ENCODE measurements at regions not wholly inside any gene's neighbourhood (a gene's known extent, or its start where the extent isn't known, plus 50 kb on each side); places are given as distances from the start of the nearest gene placed in this dataset.

DNA sequence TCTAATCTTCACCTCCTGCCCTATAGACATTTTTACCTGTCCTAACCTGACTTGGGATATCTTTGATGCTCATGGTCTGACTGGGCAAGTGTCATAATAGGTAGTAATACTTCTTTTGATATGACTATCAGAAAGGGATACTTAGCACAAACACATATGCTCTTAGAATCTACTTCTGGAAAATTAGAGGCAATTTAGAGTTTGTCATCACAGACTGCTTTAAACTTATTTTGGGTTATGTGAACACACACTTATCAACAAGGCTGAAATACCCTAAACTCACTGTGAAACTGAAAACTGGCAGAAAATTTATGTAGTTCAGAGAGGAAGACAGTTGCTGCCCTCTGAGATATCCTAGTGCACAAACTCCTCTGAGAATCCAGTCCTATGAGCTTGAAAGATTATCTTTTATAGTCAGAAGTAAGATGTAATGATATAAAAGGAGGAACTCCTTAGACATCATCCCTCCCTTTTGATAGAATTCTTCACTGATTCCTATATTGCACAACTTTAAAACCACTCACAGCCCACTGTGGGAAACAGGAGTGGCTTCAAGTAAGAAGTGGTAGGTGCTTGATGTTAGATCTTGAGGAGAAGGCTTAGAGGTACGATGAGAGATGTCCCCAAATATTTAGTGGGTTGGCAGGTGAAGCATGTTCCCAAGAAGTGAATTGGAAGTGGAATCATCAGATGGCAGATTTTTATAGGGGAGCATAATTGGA is 273.3 kb downstream of the MAN2A1 start:
- Mint-ChIP-seq H3K4me1 (peaks cover 27% of the 10 kb centered on the region), H3K36me3 (ENCODE audit: low read depth) (no peaks in the 10 kb centered on the region), H3K9me3 (ENCODE audit: low read depth) (no peaks in the 10 kb centered on the region), H3K27me3 (no peaks in the 10 kb centered on the region), H3K27ac (no peak overlapping the region), H3K4me3 (no peak overlapping the region)
- ATAC-seq = peak; percentile 70
- DNase-seq = no peak
- CTCF ChIA-PET = no interaction called here
- POLR2A ChIA-PET = no interaction called here
- intact Hi-C loops (cut with DNase I, micrococcal nuclease) = no loop called here

DNA sequence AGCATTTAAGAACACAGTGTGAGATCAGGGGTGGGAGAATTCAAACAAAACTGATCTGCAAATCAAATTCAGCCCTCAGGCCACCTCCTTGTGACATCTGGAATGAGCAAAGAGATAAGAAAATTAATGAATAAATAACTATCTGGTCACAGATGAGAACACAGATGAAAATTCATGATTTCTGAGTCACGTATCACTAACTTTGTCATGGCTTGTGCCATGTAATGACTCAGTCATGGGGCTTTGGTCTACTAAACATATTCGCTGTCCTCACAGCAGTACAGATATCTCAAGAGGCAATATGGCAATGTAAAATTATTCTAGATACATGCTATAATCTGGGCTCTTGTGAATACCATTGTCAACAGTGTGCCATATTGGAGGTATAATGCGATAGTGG is 274.4 kb downstream of the MAN2A1 start:
- POLR2A ChIA-PET = no interaction called here
- intact Hi-C loops (cut with DNase I, micrococcal nuclease) = no loop called here
- H3K4me3 Mint-ChIP-seq = no peak overlapping the region

DNA sequence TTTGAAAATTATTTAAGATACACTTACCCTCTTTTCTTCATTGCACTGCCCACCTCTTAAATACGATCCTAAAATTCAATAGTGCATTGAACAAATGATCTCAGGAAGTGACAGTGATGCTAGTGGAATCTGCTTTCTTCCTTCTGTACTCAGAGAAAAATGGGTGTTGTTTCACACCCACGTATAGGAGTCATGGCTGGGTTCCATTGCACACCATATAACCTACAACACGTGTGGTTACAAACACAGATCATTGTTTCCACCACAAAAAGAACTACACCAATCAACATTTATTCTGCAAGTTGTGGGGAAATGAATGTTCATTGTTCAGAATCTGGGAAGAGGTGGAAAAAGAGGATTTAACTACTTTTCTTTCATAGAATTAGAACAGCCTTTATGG is 275.9 kb downstream of the MAN2A1 start:
- POLR2A ChIA-PET = no interaction called here
- DNase-seq (peak; percentile 20), ATAC-seq (peak; percentile 64)
- CTCF ChIA-PET = no interaction called here
- Mint-ChIP-seq H3K27ac (no peak overlapping the region), H3K9me3 (ENCODE audit: low read depth) (no peaks in the 10 kb centered on the region), H3K4me3 (no peak overlapping the region), H3K27me3 (no peaks in the 10 kb centered on the region), H3K36me3 (ENCODE audit: low read depth) (no peaks in the 10 kb centered on the region), H3K4me1 (peaks cover 23% of the 10 kb centered on the region)
- intact Hi-C loops (cut with DNase I, micrococcal nuclease) = no loop called here

More for the DNA sequence above, 274.4 kb downstream of the MAN2A1 start:
- ATAC-seq (peak; percentile 45), DNase-seq (no peak)
- H3K36me3 Mint-ChIP-seq (ENCODE audit: low read depth) = no peaks in the 10 kb centered on the region
- peaks cover 24% of the 10 kb centered on the region for H3K4me1 Mint-ChIP-seq
- no peak overlapping the region for H3K27ac Mint-ChIP-seq
- CTCF ChIA-PET = no interaction called here
- no peaks in the 10 kb centered on the region for H3K9me3 Mint-ChIP-seq (ENCODE audit: low read depth)
- no peaks in the 10 kb centered on the region for H3K27me3 Mint-ChIP-seq

DNA sequence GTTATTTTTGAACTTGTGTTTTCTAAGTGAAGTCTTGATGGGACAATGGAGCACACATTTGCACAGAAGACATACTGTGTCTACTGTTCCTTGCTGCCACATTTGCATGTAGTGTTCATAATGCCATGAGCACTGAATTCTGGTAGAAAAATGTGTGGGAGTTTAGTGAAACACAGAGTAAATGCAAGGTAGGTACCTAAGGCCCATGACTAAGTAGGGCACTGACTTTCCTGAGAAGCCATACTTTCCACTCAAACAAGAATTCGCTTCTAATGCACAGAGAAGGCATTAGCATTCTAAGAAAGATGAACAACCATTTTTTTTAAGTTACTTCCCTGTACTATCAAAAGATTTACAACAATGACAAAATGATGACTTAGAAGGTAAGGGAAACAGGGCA is 282.2 kb downstream of the MAN2A1 start:
- no peak overlapping the region for H3K27ac Mint-ChIP-seq
- intact Hi-C loops (cut with DNase I, micrococcal nuclease) = no loop called here
- ATAC-seq (peak; percentile 86), DNase-seq (no peak)
- no peaks in the 10 kb centered on the region for H3K36me3 Mint-ChIP-seq (ENCODE audit: low read depth)
- POLR2A ChIA-PET = no interaction called here
- peaks cover 13% of the 10 kb centered on the region for H3K4me1 Mint-ChIP-seq
- H3K27me3 Mint-ChIP-seq = no peaks in the 10 kb centered on the region
- H3K4me3 Mint-ChIP-seq = no peak overlapping the region
- CTCF ChIA-PET = interaction anchor here (0.7 kb wide), 1 partner anchor 66 kb away, joined by 4 read pairs; no protein-coding TSS in a partner anchor
- no peaks in the 10 kb centered on the region for H3K9me3 Mint-ChIP-seq (ENCODE audit: low read depth)

DNA sequence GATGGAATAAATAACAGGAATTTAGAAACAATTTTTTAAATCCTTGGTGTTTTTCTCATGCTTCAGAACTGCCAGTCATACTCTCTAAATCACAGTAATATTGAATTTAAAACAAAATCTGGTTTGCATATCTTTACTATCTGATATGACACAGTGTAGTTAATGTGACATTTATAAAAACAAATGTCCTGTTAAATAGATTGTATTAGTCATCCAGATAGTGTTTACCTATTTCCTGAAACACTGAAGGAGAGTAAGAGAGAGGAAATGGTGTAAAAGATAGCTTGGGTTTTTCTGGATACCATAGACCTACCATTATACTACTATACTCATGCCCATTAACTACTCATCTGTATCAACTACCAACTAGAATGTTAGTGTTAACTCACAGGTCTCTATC is 292.3 kb downstream of the MAN2A1 start:
- Mint-ChIP-seq H3K4me3 (no peak overlapping the region), H3K36me3 (ENCODE audit: low read depth) (no peaks in the 10 kb centered on the region), H3K9me3 (ENCODE audit: low read depth) (no peaks in the 10 kb centered on the region), H3K27me3 (no peaks in the 10 kb centered on the region), H3K27ac (no peak overlapping the region), H3K4me1 (no peaks in the 10 kb centered on the region)
- POLR2A ChIA-PET = no interaction called here
- CTCF ChIA-PET = no interaction called here
- ATAC-seq (no peak), DNase-seq (no peak)
- intact Hi-C loops (cut with DNase I, micrococcal nuclease) = no loop called here

DNA sequence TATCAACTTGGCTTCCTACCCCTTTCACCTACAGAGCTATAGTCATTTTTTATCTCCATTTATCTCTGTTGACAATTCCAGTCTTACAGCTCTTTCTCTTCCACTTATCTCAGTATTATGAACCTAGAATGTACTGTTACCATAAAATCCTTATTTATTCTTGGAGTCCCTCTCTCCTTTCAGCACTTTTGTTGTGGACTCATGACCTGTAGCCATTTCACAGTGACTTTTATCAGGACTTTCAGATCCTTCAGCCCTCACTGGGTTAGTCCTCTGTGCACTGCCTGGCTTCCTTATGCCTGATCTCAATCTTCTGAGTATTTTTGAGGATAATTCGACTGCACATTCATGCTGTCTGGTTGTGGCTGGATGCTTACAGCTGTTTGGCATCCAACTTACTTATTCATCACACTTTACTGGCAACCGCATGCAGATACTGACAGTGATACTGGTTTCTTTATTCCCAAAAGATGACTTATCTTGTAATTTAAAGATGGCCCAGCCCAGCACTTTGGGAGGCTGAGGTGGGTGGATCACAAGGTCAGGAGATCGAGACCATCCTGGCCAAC is 293.3 kb downstream of the MAN2A1 start:
- H3K9me3 Mint-ChIP-seq (ENCODE audit: low read depth) = no peaks in the 10 kb centered on the region
- H3K36me3 Mint-ChIP-seq (ENCODE audit: low read depth) = no peaks in the 10 kb centered on the region
- ChIA-PET POLR2A (no interaction called here), CTCF (no interaction called here)
- no peak overlapping the region for H3K4me3 Mint-ChIP-seq
- H3K27ac Mint-ChIP-seq = no peak overlapping the region
- DNase-seq (no peak), ATAC-seq (no peak)
- no peaks in the 10 kb centered on the region for H3K27me3 Mint-ChIP-seq
- no peaks in the 10 kb centered on the region for H3K4me1 Mint-ChIP-seq
- intact Hi-C loops (cut with DNase I, micrococcal nuclease) = no loop called here

DNA sequence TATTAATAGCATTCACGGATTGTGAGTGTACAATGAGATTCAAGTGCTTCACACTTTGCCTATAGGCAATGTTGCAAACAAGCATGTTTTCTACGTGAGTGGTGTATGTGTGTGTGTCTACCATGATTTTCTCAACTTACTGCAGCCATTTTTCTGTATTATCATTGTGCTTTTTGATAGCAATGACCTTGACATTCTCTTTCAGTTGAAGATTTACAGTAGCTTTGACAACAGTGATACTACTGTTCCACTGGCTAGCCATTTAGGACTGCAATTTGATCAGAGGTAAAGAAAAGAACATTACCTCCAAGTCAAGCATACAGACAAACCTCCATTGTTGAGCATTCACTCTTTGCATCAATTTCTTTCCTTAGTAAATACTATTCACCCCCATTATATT is 297.0 kb downstream of the MAN2A1 start:
- H3K4me1 Mint-ChIP-seq = no peaks in the 10 kb centered on the region
- no peak overlapping the region for H3K4me3 Mint-ChIP-seq
- ChIA-PET POLR2A (no interaction called here), CTCF (no interaction called here)
- no peak overlapping the region for H3K27ac Mint-ChIP-seq
- ATAC-seq (no peak), DNase-seq (no peak)
- no peaks in the 10 kb centered on the region for H3K9me3 Mint-ChIP-seq (ENCODE audit: low read depth)
- H3K36me3 Mint-ChIP-seq (ENCODE audit: low read depth) = no peaks in the 10 kb centered on the region
- intact Hi-C loops (cut with DNase I, micrococcal nuclease) = no loop called here
- no peaks in the 10 kb centered on the region for H3K27me3 Mint-ChIP-seq

DNA sequence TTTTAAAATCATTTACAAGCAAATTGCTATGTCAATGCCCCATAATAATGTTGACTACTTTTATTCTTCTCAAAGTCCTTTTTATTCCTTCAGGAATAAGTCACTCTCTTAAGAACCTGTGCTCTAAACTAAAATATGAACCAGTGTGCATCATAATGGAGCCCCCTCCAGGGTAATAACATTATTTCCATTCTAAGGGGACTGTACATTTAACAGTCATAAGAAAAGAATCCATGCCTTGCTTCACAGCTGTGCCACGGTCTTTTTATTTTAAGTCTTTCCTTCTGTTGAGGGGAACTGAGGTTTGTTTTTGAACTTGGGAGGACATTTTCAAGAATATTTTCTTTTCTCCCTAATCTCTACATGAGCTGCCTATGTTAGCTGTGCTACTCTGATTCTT is 297.6 kb downstream of the MAN2A1 start:
- Mint-ChIP-seq H3K36me3 (ENCODE audit: low read depth) (no peaks in the 10 kb centered on the region), H3K9me3 (ENCODE audit: low read depth) (no peaks in the 10 kb centered on the region), H3K4me3 (no peak overlapping the region), H3K27ac (no peak overlapping the region), H3K27me3 (no peaks in the 10 kb centered on the region), H3K4me1 (no peaks in the 10 kb centered on the region)
- DNase-seq (no peak), ATAC-seq (no peak)
- intact Hi-C loops (cut with DNase I, micrococcal nuclease) = no loop called here
- CTCF ChIA-PET = interaction anchor here (0.6 kb wide), 1 partner anchor 288 kb away, joined by 3 read pairs; no protein-coding TSS in a partner anchor
- POLR2A ChIA-PET = no interaction called here

DNA sequence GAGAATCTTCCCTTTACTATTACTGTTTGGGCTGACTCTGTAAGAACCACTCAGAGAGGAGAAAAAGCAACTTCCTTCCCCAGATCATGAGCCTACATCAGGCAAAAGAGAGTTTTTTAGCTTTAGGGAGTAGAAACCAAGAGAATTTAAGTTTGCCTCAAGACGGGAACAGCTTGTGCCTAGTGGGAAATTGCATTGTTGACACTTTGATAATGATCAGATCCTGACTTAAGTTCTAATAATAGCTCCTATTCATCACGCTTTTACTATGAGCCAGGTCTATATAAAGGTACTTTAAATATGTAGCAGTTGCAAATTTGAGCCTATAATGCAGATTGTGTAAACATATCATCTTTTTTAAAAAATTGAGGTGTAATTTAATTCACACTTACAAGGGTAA is 298.2 kb downstream of the MAN2A1 start:
- H3K9me3 Mint-ChIP-seq (ENCODE audit: low read depth) = no peaks in the 10 kb centered on the region
- no peaks in the 10 kb centered on the region for H3K36me3 Mint-ChIP-seq (ENCODE audit: low read depth)
- no peaks in the 10 kb centered on the region for H3K27me3 Mint-ChIP-seq
- no peak for DNase-seq
- H3K4me3 Mint-ChIP-seq = no peak overlapping the region
- ChIA-PET POLR2A (no interaction called here), CTCF (interaction anchor here (0.6 kb wide), 1 partner anchor 288 kb away, joined by 3 read pairs; no protein-coding TSS in a partner anchor)
- H3K27ac Mint-ChIP-seq = no peak overlapping the region
- no peaks in the 10 kb centered on the region for H3K4me1 Mint-ChIP-seq
- intact Hi-C loops (cut with DNase I, micrococcal nuclease) = no loop called here
- no peak for ATAC-seq

DNA sequence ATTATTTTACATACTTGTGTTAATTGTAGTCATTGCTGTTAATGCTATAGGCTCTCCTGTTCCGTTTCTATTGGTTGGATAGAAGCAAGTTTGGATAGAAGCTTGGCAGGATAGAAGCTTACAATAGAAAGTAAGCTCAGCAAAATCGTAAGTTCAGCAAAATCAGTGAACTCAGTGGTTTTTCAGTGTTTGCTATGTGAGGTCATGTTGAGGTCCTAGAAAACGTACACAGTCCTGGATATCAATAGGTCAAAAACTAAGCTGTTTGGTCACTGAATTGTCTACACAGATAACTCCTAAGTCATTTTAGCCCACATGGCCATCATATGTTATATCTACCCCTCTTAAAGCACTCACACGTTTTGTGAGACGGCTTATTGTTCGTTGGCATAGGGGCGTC is 299.4 kb downstream of the MAN2A1 start:
- no peak overlapping the region for H3K27ac Mint-ChIP-seq

DNA sequence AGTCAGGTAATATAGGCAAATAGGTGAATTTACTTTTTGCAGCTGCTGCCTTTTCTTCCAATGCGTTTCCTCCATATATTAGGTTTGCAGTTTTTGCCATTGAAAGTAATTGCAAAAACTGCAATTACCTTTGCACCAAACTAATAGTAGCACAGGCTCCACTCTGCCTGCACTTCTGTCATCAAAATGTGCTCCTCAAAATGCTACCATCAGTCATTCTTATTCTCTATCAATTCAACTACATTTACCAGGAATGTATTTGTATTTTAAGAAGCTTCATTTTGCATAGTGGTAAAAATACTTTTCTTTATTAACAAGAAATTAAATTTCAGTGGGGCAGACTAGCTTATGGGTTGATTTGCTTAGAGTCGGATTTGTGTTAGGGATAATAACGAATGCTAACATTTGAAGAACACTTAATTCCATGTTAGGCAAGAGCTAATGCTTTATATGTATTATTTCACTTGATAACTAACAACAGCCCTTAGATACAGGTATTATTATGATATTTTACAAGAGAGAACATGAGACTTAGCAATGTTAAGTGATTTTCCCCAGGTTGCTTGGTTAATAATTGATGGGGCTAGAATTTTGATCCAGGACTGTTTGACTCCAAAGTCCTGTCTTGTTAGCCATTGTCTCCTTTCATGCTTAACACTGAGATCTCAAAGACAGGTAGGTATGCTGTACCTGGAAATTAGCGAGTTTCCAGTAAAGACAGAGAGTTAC is 300.4 kb downstream of the MAN2A1 start:
- no peaks in the 10 kb centered on the region for H3K9me3 Mint-ChIP-seq (ENCODE audit: low read depth)
- intact Hi-C loops (cut with DNase I, micrococcal nuclease) = no loop called here
- ChIA-PET CTCF (interaction anchor here (0.7 kb wide), 1 partner anchor 341 kb away, joined by 3 read pairs; no protein-coding TSS in a partner anchor), POLR2A (interaction anchor here (0.7 kb wide), 1 partner anchor 29 kb away, joined by 3 read pairs; no protein-coding TSS in a partner anchor)
- H3K27ac Mint-ChIP-seq = no peak overlapping the region
- no peaks in the 10 kb centered on the region for H3K27me3 Mint-ChIP-seq
- DNase-seq (no peak), ATAC-seq (no peak)
- no peak overlapping the region for H3K4me3 Mint-ChIP-seq
- H3K36me3 Mint-ChIP-seq (ENCODE audit: low read depth) = no peaks in the 10 kb centered on the region
- no peaks in the 10 kb centered on the region for H3K4me1 Mint-ChIP-seq

More for the DNA sequence above, 299.4 kb downstream of the MAN2A1 start:
- Mint-ChIP-seq H3K4me1 (no peaks in the 10 kb centered on the region), H3K4me3 (no peak overlapping the region), H3K36me3 (ENCODE audit: low read depth) (no peaks in the 10 kb centered on the region), H3K27me3 (no peaks in the 10 kb centered on the region), H3K9me3 (ENCODE audit: low read depth) (no peaks in the 10 kb centered on the region)
- ATAC-seq (no peak), DNase-seq (no peak)
- ChIA-PET POLR2A (no interaction called here), CTCF (no interaction called here)
- intact Hi-C loops (cut with DNase I, micrococcal nuclease) = no loop called here

All from activated CD4-positive, alpha-beta T cell treated with anti-CD3 and anti-CD28 coated beads for 36 hours (primary cell).